GM03348 (cell line): ENCODE measurements at regions not wholly inside any gene's neighbourhood (a gene's known extent, or its start where the extent isn't known, plus 50 kb on each side); places are given as distances from the start of the nearest gene placed in this dataset.

Experiments used
- DNase-seq: peaks from one replicate; pipeline ENCODE4 v3.0.0; 2012; ENCODE audit warnings: low spot score

DNA sequence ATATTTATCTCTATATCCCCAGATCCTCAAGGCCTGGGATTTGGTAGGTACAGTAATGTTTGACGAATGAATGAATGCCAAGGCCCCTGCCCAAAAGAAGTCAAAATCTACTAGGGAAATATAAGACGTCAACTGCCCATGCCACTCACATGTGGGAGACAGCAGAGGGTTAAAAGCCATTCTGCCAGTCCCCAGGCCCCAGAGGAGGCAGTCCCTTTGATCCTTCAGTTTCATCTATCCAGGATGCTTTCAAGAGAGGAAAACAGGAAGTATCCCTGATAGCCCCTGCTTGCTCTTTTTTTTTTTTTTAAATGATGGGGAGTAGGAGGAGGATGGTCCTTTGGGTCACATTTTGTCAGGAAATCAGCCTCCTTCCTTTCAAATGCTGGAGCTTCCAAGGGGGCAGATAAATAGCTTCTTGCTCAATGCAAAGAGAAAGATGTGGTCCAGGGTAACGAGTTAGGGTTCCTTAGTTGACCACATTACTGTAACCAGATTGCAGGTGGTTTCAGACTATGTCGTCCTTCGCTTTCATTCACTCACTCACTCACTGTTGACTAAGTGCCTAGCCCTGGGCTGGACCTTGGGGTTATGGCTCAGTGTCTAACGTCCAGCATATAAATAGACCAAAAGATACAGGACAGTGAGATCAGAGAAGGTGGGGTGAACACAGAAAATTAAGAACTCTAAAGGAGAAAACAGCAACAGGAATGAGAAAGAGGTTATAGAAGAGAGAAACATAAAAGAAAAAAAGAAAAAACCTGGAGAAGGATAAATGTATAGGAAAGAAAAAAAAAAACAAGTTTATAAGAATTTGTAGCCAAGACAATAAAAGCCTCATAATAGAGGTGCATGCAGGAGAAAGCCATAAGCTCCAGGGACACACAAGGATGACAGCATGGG, 64.6 kb upstream of the PIM1 start:
- DNase-seq, result no peak

DNA sequence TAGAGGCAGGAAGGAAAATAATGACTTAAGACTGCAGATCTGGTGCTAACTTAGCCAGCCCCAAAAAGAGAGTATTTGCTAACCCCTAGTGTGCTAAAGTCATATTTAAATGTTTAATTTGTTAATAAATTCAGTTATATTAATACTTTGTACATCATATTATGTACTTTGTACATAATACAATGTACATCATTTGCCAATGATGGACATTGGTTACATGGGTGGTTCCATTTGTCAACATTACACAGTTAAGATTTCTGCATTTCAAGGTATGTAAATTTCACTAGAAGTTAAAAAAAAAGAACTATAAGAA, 63.9 kb upstream of the PIM1 start:
- DNase-seq, result no peak

DNA sequence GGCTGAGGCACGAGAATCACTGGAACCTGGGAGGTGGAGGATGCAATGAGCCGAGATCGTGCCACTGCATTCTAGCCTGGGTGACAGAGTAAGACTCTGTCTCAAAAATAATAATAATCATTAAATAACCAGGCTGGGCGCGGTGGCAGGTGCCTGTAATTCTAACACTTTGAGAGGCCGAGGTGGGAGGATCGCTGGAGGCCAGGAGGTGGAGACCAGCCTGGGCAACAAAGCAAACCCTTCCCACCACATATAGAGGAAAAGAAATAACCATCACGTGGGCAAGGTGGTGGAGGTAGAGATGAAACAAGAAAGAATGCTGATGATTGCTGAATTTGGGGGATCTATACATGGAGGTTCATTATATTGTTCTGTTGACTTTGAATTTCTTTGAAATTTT, 63.4 kb upstream of the PIM1 start:
- no peak for DNase-seq

DNA sequence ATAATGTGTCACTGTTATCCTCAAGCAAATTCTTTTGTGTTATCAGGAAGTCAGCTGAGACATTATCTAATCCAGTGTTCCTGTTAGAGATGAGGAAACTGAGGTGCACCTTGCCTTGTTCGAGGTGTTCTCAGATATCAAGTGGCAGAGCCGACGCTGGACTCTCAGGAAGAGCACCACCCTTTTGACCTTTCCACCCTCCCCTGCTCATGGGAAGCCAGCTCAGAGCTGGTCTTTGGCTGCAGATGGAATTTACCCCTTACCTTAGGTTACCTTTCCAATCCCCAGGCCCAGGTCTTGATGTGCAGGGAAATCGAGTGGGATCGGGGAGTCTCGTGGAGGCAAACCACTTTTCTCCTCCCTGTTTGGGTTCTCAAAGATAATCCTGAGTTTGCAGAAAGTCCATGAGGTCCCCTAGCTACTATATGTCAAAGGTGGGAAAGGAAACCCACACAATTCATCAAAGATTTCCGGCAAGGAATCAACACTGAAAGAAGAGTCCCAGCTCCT, 62.9 kb upstream of the PIM1 start:
- no peak for DNase-seq

DNA sequence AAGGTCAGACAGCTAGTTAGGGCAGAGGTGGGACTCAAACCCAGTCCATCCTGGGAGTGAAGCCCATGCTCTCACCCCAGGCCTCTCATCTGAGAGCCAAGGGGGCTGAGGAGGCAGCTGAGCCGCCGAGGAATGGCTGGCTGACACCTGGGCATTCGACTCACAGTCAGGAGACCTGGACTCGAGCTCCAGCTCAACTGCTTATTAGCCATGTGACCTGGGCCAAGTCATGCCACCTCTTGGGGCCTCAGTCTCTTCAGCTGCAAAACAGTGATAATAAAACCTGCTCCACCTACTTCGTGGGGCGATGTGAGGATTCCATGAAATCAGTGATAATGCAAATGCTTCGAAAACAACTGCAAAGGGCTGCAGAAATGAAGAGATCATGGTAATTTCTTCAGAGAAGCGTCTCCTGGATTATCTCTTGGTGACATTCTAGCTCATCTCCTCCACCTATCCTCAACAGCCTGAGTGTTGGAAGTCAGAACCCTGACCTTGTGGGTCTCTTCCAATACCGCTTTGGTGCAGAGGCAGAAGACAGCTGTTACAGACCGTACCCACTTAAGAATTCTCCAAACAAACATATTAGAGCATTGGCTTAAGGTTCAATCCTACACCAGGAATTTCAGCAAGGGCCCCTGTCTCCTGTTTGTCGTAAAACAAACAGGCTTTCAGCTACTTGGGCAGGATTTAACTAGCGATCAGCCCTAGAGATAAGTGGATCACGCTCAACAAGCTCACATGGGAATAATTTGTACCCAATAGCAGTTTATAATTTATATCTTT, 60.0 kb upstream of the PIM1 start:
- no peak for DNase-seq

DNA sequence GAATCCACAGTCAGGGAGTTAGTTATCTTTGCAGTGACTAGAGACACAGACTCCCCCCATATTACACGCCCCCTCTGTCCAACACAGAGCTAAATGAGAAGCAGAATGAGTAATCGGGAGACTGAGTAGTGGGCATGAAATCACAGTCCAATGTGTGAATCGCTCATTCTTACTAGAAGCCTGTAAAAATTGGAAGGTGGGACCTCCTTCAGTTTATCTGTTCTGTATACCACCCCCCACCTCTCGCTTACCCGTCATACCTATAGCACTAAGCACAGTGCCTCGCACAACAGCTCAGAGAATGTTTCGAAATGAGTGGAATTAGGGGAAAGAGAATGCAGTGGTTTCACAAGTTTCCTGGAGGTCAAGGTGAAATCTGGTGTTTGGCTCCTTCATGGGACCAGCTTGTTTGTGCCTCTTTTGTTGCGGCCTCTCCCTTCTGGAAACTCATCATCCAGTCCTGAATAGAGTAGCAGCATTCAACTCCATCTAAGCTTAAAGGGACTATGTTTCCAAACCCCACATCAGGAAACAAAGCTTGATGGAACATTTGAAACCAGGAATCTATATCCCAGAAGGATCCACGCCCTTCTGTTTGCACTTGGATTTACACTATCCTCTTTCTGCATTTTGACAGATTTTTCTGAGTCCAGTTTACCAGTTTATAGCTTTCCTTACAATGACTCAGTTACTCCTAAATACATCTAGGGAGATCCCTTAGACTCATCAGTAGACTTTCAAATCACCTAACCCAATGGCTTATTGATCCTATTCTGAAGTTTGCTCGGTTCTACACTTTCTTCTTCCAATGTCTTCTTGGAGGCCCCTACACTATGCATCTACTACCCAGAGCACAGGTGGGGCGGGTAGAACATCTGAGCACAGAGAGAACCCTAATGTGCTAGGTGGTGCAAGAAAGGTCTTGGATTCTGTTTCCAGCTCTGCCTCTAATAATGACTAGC, 59.2 kb upstream of the PIM1 start:
- DNase-seq, result no peak

DNA sequence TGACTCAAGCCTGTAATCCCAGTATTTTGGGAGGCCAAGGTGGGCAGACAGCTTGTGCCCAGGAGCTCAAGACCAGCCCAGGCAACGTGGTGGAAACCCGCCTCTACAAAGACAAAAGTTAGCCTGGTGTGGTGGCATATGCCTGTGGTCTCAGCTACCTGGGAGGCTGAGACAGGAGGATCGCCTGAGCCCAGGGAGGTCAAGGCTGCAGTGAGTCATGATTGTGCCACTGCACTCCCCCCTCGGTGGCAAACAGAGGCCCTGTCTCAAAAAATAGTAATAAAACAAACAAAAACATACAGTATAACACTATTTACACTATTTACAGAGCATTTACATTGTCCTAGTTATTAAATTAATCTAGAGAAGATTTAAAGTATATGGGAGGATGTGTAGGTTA, 56.0 kb upstream of the PIM1 start:
- no peak for DNase-seq

DNA sequence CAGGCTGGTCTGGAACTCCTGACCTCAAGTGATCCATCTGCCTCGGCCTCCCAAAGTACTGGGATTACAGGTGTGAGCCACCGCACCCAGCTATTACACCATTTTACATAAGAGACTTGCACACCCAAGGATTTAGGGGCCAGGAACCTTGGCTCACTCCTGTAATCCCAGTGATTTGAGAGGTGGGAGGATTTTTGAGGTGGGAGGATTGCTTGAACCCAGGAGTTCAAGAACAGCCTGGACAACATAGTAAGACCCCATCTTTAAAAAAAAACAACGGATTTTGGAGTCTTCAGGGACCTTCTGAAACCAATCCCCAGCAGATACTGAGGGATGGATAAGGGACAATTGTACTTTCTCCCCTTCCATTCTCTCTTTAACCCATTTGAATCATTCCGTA, 55.3 kb upstream of the PIM1 start:
- no peak for DNase-seq

DNA sequence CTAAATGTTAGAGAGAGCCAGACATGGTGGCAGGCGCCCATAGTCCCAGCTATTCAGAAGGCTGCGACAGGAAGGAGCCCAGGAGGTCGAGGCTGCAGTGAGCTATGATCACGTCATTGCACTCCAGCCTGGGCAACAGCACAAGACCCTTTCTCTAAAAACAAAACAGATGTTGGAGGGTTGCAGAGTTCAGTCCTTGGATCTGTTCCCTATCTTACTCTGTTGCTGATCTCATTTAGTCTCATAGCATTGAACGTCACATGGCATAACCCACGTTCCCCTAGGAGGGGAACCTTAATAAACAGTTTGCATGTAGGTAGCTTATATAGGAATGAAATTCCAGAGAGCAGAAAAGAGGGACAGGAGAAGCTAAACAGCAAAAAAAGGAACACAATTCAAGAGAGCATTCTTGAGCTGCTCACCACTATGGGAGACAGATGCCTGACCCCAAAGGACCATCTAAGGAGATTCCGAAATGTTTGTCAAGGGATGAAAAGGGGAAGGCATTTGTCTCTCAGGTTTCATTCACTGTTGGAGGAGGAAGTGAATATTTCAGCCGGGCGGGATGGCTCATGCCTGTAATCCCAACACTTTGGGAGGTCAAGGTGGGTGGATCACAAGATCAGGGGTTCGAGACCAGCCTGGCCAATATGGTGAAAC, 54.6 kb upstream of the PIM1 start:
- DNase-seq, result no peak

DNA sequence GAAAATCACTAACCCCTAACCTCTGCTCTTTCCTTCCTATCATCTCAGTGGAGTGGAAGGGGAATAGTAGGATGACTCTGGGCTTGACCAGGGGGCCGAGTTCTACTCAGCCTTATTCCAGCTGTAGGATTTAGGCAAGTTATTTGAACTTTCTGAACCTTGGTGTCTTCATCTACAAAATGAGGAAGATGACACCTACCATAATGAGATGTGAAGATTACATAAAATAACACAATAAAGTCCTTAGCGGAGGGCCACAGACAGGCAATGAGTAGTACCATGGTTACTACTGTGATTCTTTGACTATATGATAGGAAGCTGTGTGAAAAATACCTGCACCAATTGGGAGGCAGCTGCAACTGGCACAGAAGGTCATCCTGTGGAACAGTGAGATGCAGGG, 53.6 kb upstream of the PIM1 start:
- no peak for DNase-seq

DNA sequence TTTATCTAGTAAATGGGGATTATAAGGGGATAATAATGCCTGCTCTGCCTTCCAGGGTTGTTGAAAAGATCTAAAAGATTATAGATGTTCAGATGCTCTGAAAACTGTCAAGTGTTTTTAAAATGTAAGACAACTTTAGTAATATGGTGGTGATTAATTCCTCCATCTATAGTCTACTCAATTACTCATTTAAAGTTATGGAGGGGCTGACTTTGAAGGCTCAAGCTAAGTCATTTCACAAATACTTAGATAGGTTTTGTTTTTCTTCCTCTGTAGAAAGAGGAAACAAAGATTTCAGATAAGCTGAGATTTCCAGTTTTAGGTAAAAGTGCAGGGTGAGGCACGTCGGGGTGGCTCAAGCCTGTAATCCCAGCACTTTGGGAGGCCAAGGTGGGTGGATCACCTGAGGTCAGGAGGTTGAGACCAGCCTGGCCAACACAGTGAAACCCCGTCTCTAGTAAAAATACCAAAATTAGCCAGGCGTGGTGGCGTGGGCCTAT, 50.5 kb upstream of the PIM1 start:
- no peak for DNase-seq
